H9 (cell line): ENCODE measurements at regions not wholly inside any gene's neighbourhood (a gene's known extent, or its start where the extent isn't known, plus 50 kb on each side); places are given as distances from the start of the nearest gene placed in this dataset.

Experiments
- DNase-seq: peaks from one replicate; pipeline ENCODE4 v3.0.0-alpha.2; 2017
- H2AFZ ChIP-seq: one replicate; pipeline ENCODE4 v1.6.1; 2013; ENCODE audit warnings: mild to moderate bottlenecking, low read length, control low read depth, moderate library complexity
- H2AK5ac ChIP-seq: 2 replicates; pipeline ENCODE4 v1.6.1; 2013; ENCODE audit warnings: low read length, control low read depth, mixed read lengths; ENCODE audit not compliant: insufficient read length
- H2BK120ac ChIP-seq: one replicate; pipeline ENCODE4 v1.6.1; 2013; ENCODE audit warnings: low read depth, mild to moderate bottlenecking, low read length, control low read depth, inconsistent platforms; ENCODE audit not compliant: poor library complexity, severe bottlenecking
- H2BK12ac ChIP-seq: 2 replicates; pipeline ENCODE4 v1.6.1; 2013; ENCODE audit warnings: low read length, control low read depth, mixed read lengths, low read depth; ENCODE audit not compliant: insufficient read length
- H2BK15ac ChIP-seq: 2 replicates; pipeline ENCODE4 v1.6.1; 2013; ENCODE audit warnings: low read depth, low read length, control low read depth
- H2BK20ac ChIP-seq: one replicate; pipeline ENCODE4 v1.6.1; 2013; ENCODE audit warnings: low read depth, mild to moderate bottlenecking, low read length, control low read depth, inconsistent platforms; ENCODE audit not compliant: poor library complexity, severe bottlenecking
- H2BK5ac ChIP-seq: 2 replicates; pipeline ENCODE4 v1.6.1; 2013; ENCODE audit warnings: low read length, control low read depth, mixed read lengths; ENCODE audit not compliant: insufficient read length
- H3K14ac ChIP-seq: 2 replicates; pipeline ENCODE4 v1.6.1; 2013; ENCODE audit warnings: low read length, control low read depth; ENCODE audit not compliant: insufficient read depth
- H3K18ac ChIP-seq: 2 replicates; pipeline ENCODE4 v1.6.1; 2013; ENCODE audit warnings: low read depth, mild to moderate bottlenecking, mixed read lengths, low read length, control low read depth; ENCODE audit not compliant: insufficient read length
- H3K23ac ChIP-seq: 2 replicates; pipeline ENCODE4 v1.6.1; 2013; ENCODE audit warnings: low read length, control low read depth, mixed read lengths, low read depth; ENCODE audit not compliant: insufficient read length
- H3K23me2 ChIP-seq: 2 replicates; pipeline ENCODE4 v1.6.1; 2013; ENCODE audit warnings: low read depth, mild to moderate bottlenecking, mixed read lengths, low read length, control low read depth; ENCODE audit not compliant: insufficient read length, poor library complexity, severe bottlenecking
- H3K27ac ChIP-seq: 2 replicates; pipeline ENCODE4 v1.5.1; 2013; ENCODE audit warnings: low read length, control low read depth, mixed read lengths, low read depth; ENCODE audit not compliant: insufficient read length
- H3K27me3 ChIP-seq: 2 replicates; pipeline ENCODE4 v1.6.1; 2013; ENCODE audit warnings: low read length, control low read depth, inconsistent platforms; ENCODE audit not compliant: insufficient read depth
- H3K4ac ChIP-seq: 2 replicates; pipeline ENCODE4 v1.6.1; 2013; ENCODE audit warnings: low read depth, mild to moderate bottlenecking, control low read depth, inconsistent platforms, low read length, moderate library complexity
- H3K4me1 ChIP-seq: 2 replicates; pipeline ENCODE4 v1.6.1; 2013; ENCODE audit warnings: low read length, control low read depth, inconsistent platforms; ENCODE audit not compliant: insufficient read depth
- H3K4me2 ChIP-seq: 2 replicates; pipeline ENCODE4 v1.6.1; 2013; ENCODE audit warnings: low read length, control low read depth, mixed read lengths; ENCODE audit not compliant: insufficient read length, insufficient read depth
- H3K56ac ChIP-seq: 2 replicates; pipeline ENCODE4 v1.6.1; 2013; ENCODE audit warnings: low read depth, mild to moderate bottlenecking, mixed read lengths, low read length, control low read depth; ENCODE audit not compliant: insufficient read length
- H3K79me1 ChIP-seq: 2 replicates; pipeline ENCODE4 v1.6.1; 2013; ENCODE audit warnings: low read depth, mild to moderate bottlenecking, moderate library complexity, low read length, control low read depth, inconsistent platforms; ENCODE audit not compliant: insufficient read depth, poor library complexity, severe bottlenecking
- H3K79me2 ChIP-seq: 2 replicates; pipeline ENCODE4 v1.6.1; 2013; ENCODE audit warnings: low read length, control low read depth, inconsistent platforms; ENCODE audit not compliant: insufficient read depth
- H3K9ac ChIP-seq: 2 replicates; pipeline ENCODE4 v1.6.1; 2013; ENCODE audit warnings: low read length, control low read depth, mixed read lengths; ENCODE audit not compliant: insufficient read length; ENCODE audit errors: extremely low read depth
- H3K9me3 ChIP-seq: one replicate; pipeline ENCODE4 v1.6.1; 2013; ENCODE audit warnings: low read depth, low read length, inconsistent platforms; ENCODE audit not compliant: control insufficient read depth
- H3T11ph ChIP-seq: one replicate; pipeline ENCODE4 v1.6.1; 2013; ENCODE audit warnings: mild to moderate bottlenecking, low read length, control low read depth, inconsistent platforms
- H4K20me1 ChIP-seq: one replicate; pipeline ENCODE4 v1.6.1; 2013; ENCODE audit not compliant: control insufficient read depth, insufficient read length, insufficient read depth
- H4K5ac ChIP-seq: 2 replicates; pipeline ENCODE4 v1.6.1; 2013; ENCODE audit warnings: low read depth, mild to moderate bottlenecking, mixed read lengths, low read length, control low read depth; ENCODE audit not compliant: insufficient read length
- H4K8ac ChIP-seq: replicated peaks from 2 replicates; pipeline ENCODE4 v1.6.1; 2013; ENCODE audit warnings: low read length, control low read depth, mixed read lengths, low read depth; ENCODE audit not compliant: insufficient read length
- H4K91ac ChIP-seq: 2 replicates; pipeline ENCODE4 v1.6.1; 2013; ENCODE audit warnings: low read depth, mild to moderate bottlenecking, moderate library complexity, mixed read lengths, low read length, control low read depth; ENCODE audit not compliant: insufficient read length
- H3K27ac Mint-ChIP-seq, 3 experiments: 2 replicates in 2 of 3; 3 replicates in 1 of 3; pipeline ENCODE4 v1.8.0; 2020 to 2021; ENCODE audit warnings: mixed read lengths in 3 of 3, mild to moderate bottlenecking in 1 of 3, moderate library complexity in 1 of 3
- H3K27me3 Mint-ChIP-seq: 2 replicates; pipeline ENCODE4 v1.8.0; 2021; ENCODE audit warnings: low read depth, mild to moderate bottlenecking, moderate library complexity, mixed read lengths
- H3K36me3 Mint-ChIP-seq, 3 experiments: 2 replicates in 2 of 3; 3 replicates in 1 of 3; pipeline ENCODE4 v1.8.0; 2020 to 2021; ENCODE audit warnings: low read depth in 3 of 3, mixed read lengths in 3 of 3; ENCODE audit not compliant: insufficient read depth in 1 of 3
- H3K4me1 Mint-ChIP-seq, 2 experiments: 2 replicates each; pipeline ENCODE4 v1.8.0; 2020; ENCODE audit warnings: mixed read lengths in 2 of 2
- H3K4me3 Mint-ChIP-seq, 2 experiments: 2 replicates in 1 of 2; 3 replicates in 1 of 2; pipeline ENCODE4 v1.8.0; 2020 to 2021; ENCODE audit warnings: mild to moderate bottlenecking in 2 of 2, mixed read lengths in 2 of 2, moderate library complexity in 1 of 2
- H3K9me3 Mint-ChIP-seq, 2 experiments: 2 replicates in 1 of 2; 3 replicates in 1 of 2; pipeline ENCODE4 v1.8.0; 2020; ENCODE audit warnings: mild to moderate bottlenecking in 2 of 2, mixed read lengths in 2 of 2, moderate library complexity in 1 of 2
- CTCF ChIP-seq: fragments of 200-600 bp; sonication (generic); conservative IDR thresholded peaks from 3 replicates; pipeline ENCODE4 v1.8.0; 2021; ENCODE audit warnings: antibody characterized with exemption, mild to moderate bottlenecking
- WGBS: extraction: QIAGEN DNeasy Blood & Tissue Kit; methylation state at CpG from one replicate; pipeline ENCODE4 v1.1.7; 2013; ENCODE audit warnings: missing lambda C conversion rate, low lambda C conversion rate, mixed read lengths; ENCODE audit not compliant: insufficient read length; ENCODE audit errors: extremely low coverage; 5-methylcytosine and 5-hydroxymethylcytosine counted together

GRCh38 chr20:7586481-7586880 lies 353.8 kb downstream of the HAO1 start:
- H3K9me3 ChIP-seq: no peaks in the 10 kb centered on the region

More at GRCh38 chr20:7586481-7586880, 353.8 kb downstream of the HAO1 start:
- Histone ChIP-seq H3K27ac (no peak overlapping the region), H3K4ac (no peak overlapping the region), H2BK12ac (no peak overlapping the region), H3K79me1 (no peaks in the 10 kb centered on the region), H3K23me2 (no peaks in the 10 kb centered on the region), H3K9ac (no peak overlapping the region), H4K8ac (no peak overlapping the region), H2AK5ac (no peak overlapping the region), H3K79me2 (no peaks in the 10 kb centered on the region), H3K56ac (no peak overlapping the region), H3K27me3 (no peaks in the 10 kb centered on the region), H3K14ac (no peak overlapping the region), H2BK15ac (no peak overlapping the region), H2BK120ac (no peak overlapping the region), H3K18ac (no peak overlapping the region), H3K23ac (no peak overlapping the region), H3K4me1 (no peaks in the 10 kb centered on the region), H3T11ph (no peak overlapping the region), H3K4me2 (no peak overlapping the region), H4K20me1 (no peaks in the 10 kb centered on the region), H4K91ac (no peak overlapping the region), H4K5ac (no peak overlapping the region), H2AFZ (no peak overlapping the region), H2BK5ac (no peak overlapping the region), H2BK20ac (no peak overlapping the region)
- no CpG with 5 or more reads among the region's 1 CpG for WGBS
- no peak for TF ChIP-seq CTCF
- DNase-seq: no peak
- no peak overlapping the region for H3K27ac Mint-ChIP-seq
- H3K27me3 Mint-ChIP-seq: no peaks in the 10 kb centered on the region
- H3K4me3 Mint-ChIP-seq: no peak overlapping the region
- no peaks in the 10 kb centered on the region; a peak in 1 of 7 replicates for H3K36me3 Mint-ChIP-seq
- peaks cover 0 to 6% of the 10 kb centered on the region in 2 experiments; a peak in 2 of 4 replicates for H3K4me1 Mint-ChIP-seq
- peaks cover under 1 to 1% of the 10 kb centered on the region in 2 experiments; a peak in 4 of 5 replicates for H3K9me3 Mint-ChIP-seq
